ENCODE measurements at regions not wholly inside any gene's neighbourhood (a gene's known extent, or its start where the extent isn't known, plus 50 kb on each side); places are given as distances from the start of the nearest gene placed in this dataset.

DNA sequence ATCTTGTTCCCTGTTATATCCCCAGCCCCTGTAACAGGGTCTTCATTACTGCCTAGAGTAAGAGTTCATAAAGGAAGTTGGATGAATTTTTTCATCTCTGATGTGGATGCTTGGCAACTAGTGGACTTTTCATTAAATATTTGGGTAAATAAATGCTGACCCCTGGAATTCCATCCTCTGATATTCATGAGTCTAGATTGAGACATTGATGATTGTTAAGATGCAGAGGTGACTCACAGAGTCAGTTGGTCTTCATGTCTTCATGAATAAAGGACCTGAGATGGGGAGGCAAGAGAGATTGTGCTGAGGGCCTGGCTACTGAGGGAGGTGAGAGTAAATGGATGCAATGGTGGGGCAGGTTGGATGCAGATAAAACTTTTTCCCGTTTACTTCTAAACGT lies 132.7 kb upstream of the NT5C1B start:
- no peak for DNase-seq (ENCODE audit: low read depth)

- DNase-seq (ENCODE audit: low read depth), result peak; percentile 24
Observed at GRCh38 chr2:18721038-18721922, 131.9 kb upstream of the NT5C1B start.

- DNase-seq (ENCODE audit: low read depth), result peak; percentile 39
Observed at GRCh38 chr2:18719978-18720775, 130.8 kb upstream of the NT5C1B start.

- DNase-seq (ENCODE audit: low read depth), result no peak
Observed at GRCh38 chr2:18708203-18708715, 118.9 kb upstream of the NT5C1B start.

- DNase-seq (ENCODE audit: low read depth), result no peak
Observed at GRCh38 chr2:18706001-18706400, 116.6 kb upstream of the NT5C1B start.

DNA sequence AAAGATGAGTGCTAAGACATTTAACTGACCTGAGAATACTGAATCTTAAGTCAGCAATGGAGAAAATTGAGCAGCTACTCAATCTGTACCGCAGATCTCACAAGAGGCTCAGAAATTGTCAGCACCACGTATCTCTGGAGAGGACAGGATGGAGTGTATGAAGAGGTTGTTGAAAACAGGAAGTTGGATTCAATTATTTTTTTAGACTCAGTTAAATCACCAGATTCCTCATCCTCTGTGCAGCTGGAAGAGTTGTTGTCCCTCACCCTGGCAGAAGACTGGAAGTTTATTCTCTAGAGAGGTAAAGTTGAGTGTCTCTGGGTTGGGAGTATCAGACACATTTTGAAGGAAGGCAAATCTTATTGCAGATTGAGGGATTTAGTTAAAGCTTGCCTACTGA lies 114.9 kb upstream of the NT5C1B start:
- DNase-seq (ENCODE audit: low read depth), result no peak

- DNase-seq (ENCODE audit: low read depth), result no peak
Observed at GRCh38 chr2:18703555-18703954, 114.2 kb upstream of the NT5C1B start.

DNA sequence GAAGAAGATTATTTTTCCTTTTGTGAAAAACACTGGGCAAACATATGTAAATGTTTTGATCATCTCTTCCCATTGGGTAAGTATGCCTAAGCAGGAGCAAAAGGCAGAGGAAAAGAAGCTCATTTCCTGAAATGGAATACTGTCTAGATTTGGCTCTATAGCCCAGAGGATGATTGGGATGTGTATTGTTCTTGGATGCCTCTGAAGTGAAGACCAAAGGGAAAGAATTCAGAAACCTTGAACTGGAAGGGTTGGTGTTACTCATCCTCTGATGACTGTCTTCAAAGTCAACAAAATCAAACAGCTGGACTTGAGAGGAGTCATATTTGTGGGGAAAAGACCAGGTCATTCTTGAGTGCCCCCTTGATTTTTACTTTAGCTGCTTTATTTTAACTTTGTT lies 112.6 kb upstream of the NT5C1B start:
- peak; percentile 14 for DNase-seq (ENCODE audit: low read depth)

DNA sequence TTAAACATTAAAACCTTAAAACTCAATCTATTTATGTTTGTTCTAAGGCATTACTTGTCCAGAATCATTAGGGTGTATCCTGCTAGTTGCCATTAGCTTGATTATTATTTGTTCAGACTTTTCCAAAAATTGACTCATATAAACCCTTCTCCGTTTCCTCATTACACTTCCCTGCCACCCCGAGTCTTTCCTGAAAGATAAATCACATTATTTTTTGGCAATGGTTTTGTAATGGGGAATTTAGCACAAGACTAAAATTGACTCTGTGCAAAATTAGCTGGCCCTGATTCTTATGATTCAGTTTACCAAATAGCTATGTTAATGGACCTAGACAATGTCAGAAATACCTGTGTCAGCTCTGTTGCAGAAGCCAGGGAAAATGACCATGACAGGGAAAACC lies 112.2 kb upstream of the NT5C1B start:
- no peak for DNase-seq (ENCODE audit: low read depth)

- no peak for DNase-seq (ENCODE audit: low read depth)
Observed at GRCh38 chr2:18690342-18690741, 101.0 kb upstream of the NT5C1B start.

GRCh38 chr2:18684206-18685038 lies 95.1 kb upstream of the NT5C1B start:
- DNase-seq (ENCODE audit: low read depth), result no peak

GRCh38 chr2:18682681-18683080 lies 93.3 kb upstream of the NT5C1B start:
- DNase-seq (ENCODE audit: low read depth), result no peak

GRCh38 chr2:18677280-18677679 lies 87.9 kb upstream of the NT5C1B start:
- no peak for DNase-seq (ENCODE audit: low read depth)

DNA sequence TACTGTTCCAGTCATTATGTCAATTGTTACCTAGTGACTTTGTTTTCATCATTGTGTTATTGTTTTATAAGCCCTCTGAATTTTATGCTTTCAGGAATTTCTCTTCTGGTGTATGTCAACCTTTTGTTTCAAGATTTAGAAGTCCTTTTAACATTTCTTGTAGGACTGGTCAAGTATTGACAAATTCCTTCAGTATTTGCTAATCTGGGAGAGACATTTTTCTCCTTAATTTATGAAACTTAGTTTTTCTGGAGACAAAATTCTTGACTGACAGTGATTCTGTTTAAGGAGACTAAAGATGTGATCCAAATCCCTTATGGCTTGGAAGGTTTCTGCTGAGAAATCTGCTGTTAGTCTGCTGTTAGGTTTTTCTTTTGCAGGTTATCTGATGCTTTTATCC lies 84.9 kb upstream of the NT5C1B start:
- no peak for DNase-seq (ENCODE audit: low read depth)

GRCh38 chr2:18671363-18671762 lies 82.0 kb upstream of the NT5C1B start:
- DNase-seq (ENCODE audit: low read depth), result no peak

DNA sequence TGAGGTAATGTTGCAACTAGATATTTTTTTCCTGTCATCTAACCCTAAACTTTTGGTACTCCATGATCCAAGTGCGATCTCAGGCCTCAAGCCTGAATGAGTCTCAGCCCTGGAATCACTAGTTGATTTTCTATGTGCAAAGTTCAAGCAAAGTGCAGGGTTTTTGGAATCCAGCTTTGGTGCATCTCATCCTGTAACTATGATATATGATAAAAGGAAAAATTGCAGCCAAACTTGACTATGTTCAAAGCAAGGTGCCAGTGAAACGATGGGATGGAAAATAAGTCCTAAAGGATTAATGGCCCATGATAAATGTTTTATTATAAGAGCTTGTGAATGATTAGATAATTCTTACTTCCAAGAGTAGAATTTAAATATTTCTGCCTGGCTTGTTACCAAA lies 78.9 kb upstream of the NT5C1B start:
- no peak for DNase-seq (ENCODE audit: low read depth)

GRCh38 chr2:18664421-18664820 lies 75.1 kb upstream of the NT5C1B start:
- no peak for DNase-seq (ENCODE audit: low read depth)

DNA sequence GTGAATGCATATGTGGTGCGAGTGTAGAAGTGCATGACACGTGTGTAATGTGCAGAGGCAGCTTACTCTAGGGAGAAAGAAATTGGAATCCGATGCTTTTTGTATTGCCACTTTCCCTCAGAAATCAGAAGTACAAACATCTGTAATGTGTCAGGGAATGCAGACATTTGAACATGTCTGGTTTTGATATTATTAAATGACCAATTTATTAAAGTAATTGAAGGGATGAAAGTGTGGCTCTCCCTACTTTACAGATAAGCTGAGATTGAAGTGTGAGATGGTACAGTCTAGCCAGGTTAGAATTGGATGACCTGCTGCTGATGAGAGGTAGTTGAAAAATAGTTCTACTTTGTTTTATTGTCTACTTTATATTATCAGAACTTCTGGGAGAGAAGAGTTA lies 74.5 kb upstream of the NT5C1B start:
- no peak for DNase-seq (ENCODE audit: low read depth)

DNA sequence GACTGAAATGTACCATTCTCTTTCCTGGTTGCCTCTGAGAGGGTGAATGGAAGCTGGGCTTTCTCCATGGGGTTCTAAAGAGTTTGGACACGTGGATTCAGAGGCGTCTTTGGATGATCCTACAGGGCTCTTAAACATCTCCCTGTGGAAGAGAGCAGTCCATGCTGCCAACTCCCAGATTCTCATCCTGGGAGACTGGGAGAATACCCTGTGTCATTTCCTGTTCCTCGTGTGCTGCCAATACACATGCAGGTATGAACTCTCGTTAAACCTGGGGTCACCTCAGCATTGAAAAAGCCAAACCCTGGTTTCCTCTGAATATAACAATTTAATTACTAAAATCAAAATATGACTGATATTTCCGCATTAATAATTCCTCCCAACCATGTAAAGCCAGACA lies 73.3 kb upstream of the NT5C1B start:
- DNase-seq (ENCODE audit: low read depth), result no peak

DNA sequence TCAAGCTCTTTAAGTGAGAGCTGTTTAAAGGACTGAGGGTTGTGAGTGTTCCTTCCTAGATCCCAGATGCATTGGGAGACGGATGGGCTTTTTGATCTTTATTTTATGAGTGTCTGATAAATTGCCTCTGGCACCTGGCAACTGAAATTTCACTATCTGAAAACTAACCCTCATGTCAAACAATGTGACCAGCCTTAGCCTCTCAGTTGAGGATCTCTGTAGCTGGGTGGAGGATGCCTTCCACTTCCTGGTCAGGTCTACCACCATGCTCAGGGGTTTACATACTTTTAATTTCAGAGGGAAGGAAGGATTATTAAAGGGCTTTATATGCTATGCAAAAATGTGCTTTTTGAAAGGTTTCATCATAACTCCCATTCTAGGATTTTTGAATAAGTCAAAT lies 70.5 kb upstream of the NT5C1B start:
- no peak for DNase-seq (ENCODE audit: low read depth)

DNA sequence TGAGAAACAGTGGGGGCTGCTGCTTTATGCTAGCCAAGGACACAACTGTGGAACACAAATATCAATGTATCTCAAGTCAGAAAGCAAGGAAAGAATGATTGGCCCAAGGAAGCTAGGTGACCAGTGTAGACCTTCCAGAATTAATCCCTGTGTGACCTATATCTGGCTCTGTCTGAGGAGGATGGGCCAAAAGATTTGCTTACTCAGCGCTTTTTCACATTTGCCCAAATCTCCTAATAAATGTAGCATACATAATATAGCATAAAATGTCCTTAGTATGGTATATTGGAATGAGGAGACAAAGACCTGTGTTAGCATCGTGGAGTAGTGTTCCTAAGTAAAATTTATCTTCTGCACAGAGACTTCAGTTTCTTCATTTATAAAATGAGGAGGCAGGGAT lies 66.7 kb upstream of the NT5C1B start:
- DNase-seq (ENCODE audit: low read depth), result no peak
